GM21786 (cell line): ENCODE measurements at regions not wholly inside any gene's neighbourhood (a gene's known extent, or its start where the extent isn't known, plus 50 kb on each side); places are given as distances from the start of the nearest gene placed in this dataset.
"Not testable (repeated sequence)": the region's sequence is repeated elsewhere in the genome, so short reads cannot be mapped to it uniquely, and the experiment has no call there.

ENCODE experiments used
- ATAC-seq: cut with Tn5 transposase; IDR thresholded peaks from one replicate; pipeline ENCODE4 v1.9.1; 2021; ENCODE audit not compliant: unreplicated experiment

- ATAC-seq = not testable (repeated sequence)
Observed at GRCh38 chr14:97068293-97068692, 271.1 kb downstream of the VRK1 start.

- ATAC-seq = no peak
Observed at GRCh38 chr14:97070259-97070658, 273.1 kb downstream of the VRK1 start.

DNA sequence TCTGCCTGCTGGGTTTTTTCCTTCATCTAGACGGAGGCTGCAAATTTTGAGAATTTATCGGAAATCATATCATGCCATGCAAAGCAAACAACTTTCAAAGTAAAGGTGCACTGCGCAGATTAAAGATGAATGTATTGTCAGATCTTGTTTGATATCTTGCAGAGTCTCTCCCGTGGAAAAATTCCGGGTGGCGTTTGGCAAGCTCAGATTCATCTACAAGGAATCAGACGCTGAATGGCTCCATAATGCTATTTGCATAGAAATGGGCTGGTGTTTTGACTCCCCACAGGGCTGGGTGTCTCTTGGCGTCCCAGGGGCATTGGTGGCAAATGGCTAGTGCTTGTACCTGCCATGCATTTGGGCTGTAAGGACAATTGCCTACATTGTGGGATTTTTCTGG is 274.0 kb downstream of the VRK1 start:
- ATAC-seq = no peak

DNA sequence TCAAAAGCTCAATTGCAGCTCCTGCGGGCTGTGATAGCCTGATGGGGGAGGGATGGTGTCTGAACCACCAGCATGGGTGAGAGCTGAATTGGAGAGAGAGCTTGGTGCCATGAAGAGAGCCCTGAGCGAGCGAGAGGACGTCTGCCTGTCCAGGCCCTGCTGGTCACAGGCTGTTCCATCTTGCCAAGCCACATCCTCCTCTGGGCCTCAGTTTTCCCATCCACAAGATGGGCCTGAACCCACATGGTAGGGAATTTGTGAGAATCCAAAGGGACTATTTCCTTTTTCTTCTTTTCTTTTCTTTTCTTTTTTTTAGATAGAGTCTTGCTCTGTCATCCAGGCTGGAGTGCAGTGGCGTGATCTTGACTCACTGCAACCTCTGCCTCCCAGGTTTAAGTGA is 276.4 kb downstream of the VRK1 start:
- ATAC-seq = no peak

DNA sequence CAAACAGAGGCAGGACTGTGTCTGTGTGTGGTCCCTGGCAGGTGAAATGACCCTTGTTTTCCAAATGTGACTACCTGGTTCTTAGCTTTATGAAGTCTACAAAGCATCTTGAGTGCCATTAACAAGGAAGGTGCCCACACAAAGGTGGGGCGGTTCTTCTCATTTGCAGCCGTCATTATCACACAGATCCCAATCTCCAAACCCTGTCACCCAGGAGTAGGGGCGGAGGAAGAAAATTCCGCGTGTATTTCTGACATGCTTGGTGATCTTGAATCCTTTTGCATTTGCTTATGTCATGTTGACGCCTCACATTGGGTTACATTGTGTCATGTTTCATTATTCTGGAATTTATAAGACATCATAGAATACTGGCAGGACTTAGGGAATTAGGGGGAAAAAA is 277.3 kb downstream of the VRK1 start:
- no peak for ATAC-seq

DNA sequence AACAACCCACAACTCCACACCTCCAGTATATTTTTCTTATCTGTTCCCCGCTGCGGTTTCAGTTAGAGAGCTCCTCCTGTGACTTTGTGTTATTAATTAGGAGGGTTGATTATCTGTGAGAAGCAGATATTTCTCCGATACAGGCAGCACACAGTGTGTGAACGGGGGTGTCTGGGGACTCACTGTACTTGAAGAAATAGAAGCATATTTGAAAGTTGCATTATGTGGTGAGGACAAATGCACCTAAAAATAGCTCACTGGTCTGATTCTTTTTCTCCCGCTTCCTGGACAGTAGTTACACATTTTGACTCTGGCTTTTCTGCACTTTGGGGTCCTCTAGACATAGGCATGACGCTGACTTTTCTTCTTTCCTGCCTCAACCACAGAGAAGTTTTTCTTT is 277.7 kb downstream of the VRK1 start:
- no peak for ATAC-seq

GRCh38 chr14:97077253-97077653 is 280.1 kb downstream of the VRK1 start:
- ATAC-seq = peak; percentile 66

DNA sequence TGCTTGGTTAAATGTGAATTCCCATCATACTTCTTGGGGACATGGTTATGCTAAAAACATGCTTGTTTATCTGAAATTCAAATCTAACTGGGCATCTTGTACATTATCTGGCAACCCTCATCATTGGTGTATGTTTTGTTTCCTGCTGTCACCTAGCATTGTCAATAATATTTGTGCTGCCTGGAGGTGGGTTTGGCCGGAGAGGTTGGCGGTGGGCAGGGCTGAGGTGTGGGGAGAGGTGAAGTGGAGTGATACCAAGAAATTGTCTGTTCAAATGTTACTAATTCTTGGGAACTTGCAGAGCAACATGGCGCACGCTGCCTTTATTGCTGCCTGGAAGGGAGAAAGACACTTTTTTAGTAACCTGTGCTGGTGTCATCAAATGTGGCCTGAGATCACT is 280.5 kb downstream of the VRK1 start:
- ATAC-seq = no peak

GRCh38 chr14:97080991-97081390 is 283.8 kb downstream of the VRK1 start:
- no peak for ATAC-seq

GRCh38 chr14:97095269-97095668 is 298.1 kb downstream of the VRK1 start:
- no peak for ATAC-seq

- no peak for ATAC-seq
Observed at GRCh38 chr14:97097296-97097695, 300.1 kb downstream of the VRK1 start.

- no peak for ATAC-seq
Observed at GRCh38 chr14:97100306-97100705, 303.1 kb downstream of the VRK1 start.

DNA sequence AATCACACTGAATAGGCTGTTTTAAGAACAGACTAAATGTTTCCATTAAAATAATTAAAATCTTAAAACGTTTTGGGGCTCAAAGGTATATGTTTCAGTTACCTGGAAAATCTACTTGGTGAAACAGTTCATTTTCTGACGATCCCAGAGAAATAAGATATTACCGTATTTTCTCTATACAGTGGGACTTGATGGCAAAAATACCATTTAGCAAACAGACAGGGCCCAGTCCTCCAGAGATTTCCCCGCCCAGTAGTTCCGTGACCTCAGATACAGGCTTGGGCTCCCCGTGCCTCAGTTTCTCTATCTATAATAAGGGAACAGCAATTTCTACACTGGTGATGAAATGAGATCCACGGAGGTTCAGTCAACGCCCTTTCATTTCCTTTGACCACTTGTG is 304.4 kb downstream of the VRK1 start:
- ATAC-seq = no peak

DNA sequence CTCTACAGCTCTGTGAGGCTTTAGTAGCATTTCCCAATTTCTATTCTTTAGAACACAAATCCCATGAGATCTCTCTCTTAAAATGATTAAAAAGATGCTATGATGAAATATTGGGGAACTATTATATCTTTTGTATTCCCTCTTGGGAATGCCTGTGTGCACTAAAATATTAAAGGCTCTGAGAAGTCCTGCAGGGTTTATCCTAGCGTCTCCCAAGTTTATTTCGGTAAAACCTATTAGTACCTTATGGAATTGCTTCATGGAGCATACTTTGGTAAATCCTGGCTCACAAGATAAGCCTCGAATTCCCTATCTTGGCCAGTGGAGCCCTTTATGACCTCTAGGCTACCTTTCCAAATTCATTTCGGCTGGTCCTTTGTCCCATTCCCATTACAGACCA is 306.8 kb downstream of the VRK1 start:
- no peak for ATAC-seq

DNA sequence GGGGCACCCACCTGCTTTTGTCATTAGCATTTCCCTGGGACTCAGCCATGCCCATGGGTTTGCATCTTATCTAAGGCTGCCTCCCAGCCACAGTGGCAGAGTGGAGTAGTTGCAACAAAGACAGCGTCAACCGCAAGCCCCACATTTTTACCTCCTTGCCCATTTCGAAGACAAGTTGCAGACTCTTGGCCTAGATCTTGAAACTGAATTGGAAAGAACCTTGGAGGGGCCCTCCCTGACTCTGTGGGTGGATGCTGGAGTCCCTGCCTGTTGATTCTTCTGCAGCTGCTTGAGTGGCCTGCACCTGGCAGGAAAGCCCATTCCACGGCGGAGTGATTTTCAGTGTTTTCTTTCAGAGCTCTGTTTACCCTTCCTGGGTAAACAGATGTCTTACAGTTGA is 309.0 kb downstream of the VRK1 start:
- ATAC-seq = peak; percentile 68

- ATAC-seq = peak; percentile 25
Observed at GRCh38 chr14:97106609-97107008, 309.4 kb downstream of the VRK1 start.

DNA sequence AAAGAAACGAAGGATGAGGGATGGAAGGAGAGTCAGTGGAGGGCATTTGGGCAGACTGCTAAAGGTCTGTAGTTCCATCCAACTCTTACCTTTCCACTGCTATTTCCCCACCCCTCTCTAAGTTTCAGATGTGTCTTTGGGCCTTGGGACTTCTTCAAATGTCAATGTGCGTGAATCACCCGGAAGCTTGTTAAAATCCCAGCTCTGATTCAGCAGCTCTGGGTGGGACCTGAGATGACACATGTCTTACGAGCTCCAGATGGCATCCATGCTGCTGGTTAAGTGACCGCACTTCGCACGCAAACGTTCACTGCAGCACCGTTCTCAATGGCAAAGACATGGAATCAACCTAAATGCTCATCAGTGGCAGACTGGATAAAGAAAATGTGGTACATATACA is 309.9 kb downstream of the VRK1 start:
- ATAC-seq = no peak

DNA sequence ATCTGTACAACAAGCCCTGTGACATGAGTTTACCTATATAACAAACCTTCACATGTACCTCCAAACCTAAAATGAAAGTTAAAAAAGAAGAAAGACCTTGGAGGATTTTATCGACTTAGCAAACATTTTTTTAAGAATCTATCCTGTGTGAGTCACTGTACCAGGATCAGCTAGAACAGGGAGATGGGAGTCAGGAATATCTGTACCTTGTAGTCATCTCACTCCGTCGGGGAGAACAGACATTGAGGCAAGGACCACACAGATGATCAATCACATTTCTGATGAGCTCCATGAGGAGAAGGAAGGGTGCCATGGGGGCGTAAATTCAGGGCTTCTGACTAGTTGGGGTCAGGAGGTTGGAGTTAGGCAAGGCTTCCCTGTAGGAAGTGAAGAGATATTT is 310.6 kb downstream of the VRK1 start:
- ATAC-seq = no peak

DNA sequence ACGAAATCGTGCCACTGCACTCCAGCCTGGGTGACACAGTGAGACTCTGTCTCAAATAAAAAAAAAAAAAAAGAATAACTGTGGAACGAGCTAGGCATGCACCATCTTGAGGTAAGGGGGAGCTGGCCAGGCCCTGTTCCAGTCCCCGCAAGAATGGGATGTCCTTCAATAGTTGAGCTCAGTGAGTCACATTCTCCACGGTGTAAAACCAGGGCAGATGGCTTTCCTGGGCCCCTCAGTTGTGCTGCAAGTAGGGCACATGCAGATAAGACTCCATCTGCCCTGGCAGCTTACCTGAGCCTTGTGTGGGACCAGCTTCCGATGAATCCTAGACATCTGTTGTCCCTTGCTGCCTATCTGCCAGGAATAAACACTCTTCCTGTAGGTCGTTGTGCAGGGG is 312.1 kb downstream of the VRK1 start:
- no peak for ATAC-seq

- no peak for ATAC-seq
Observed at GRCh38 chr14:97113339-97113738, 316.2 kb downstream of the VRK1 start.

DNA sequence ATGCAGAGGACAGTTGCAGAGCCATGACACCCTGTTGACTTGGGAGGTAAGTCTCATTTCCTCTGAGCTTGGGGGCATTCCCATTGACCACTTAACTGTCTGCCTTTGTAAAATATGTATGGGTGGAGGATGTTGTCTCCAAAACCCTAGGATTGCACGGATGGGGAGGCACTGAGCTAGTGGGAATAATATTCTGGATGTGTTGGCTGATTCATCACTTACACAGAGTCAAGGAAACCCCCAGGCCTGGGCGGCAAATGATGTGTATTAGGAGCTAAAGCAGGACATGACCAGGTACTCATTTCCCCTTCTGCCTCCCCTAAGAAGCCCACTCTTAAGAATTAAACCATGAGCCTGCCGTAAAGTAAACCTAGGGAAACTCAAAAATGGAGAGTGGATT is 319.4 kb downstream of the VRK1 start:
- ATAC-seq = no peak

- ATAC-seq = no peak
Observed at GRCh38 chr14:97117693-97118092, 320.5 kb downstream of the VRK1 start.

DNA sequence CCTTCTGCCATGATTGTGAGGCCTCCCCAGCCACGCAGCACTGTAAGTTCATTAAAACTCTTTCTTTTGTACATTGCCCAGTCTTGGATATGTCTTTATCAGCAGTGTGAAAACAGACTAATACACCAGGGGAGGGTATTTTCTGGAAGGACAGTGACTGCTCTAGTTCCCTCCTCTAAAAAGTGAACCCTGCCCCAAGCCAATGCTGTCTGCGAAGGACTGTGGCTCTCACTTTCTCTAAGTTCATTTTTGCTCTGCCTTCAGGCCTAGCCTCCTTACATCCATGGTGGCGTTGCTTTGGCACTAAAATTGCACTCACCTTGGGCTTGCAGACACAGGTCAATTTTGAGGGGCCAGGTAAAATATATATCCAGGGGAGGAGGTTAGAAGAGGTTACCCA is 323.0 kb downstream of the VRK1 start:
- ATAC-seq = peak; percentile 21

DNA sequence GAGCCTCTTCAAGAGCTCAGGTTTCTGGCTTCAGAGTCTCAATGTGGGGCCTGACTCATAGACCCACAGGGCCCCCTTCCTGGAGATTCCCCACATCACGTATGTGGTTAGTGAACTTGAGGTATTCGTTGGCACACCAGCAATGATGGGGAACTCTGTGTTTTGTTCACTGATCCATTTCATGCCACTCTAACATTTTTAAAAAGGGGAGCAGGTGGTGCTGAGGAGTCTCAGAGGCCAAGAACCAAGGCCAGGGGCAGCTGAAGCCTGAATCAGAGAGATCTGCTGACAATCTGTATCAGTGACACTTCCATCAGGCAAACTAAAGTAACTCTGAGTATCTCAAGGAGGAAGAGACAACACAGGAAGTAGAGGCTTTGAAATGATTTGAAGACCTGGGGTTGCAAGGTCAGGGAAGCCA is 323.4 kb downstream of the VRK1 start:
- ATAC-seq = peak; percentile 75
